IPS DF 19.7 (cell line): ENCODE measurements at regions not wholly inside any gene's neighbourhood (a gene's known extent, or its start where the extent isn't known, plus 50 kb on each side); places are given as distances from the start of the nearest gene placed in this dataset.

ENCODE experiments used
- DNase-seq: peaks from one replicate; pipeline ENCODE4 v3.0.0-alpha.2; 2013; ENCODE audit warnings: low read depth, low spot score

DNA sequence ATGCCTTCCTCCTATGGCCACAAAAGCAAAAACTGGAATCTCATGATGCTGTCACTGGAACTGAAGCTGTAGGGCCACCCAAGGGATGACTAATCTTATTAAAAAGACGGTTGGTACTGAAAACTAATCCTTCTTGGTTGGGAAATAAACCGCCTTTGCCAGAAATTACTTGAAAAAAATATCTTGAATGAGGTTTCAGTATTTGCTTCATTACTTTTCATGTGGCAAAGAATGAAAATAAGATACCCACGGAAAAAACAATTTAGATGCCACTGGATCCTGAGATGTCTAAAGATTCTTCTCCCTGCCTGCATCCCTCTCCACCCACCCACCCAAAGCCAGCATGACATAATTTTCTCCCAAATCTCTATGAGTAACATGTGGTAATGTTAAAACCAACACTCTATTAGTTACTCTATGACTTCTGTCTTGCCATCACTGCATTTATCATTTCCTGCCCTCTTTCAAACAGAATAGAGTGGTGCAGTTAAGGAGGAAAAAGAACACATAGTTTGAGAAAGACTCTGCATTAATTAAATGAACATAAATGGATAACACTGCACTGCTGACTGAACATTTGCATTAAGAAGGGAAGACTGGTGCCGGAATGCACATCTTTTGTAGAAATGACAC is 111.8 kb upstream of the DPH6 start:
- DNase-seq = no peak

DNA sequence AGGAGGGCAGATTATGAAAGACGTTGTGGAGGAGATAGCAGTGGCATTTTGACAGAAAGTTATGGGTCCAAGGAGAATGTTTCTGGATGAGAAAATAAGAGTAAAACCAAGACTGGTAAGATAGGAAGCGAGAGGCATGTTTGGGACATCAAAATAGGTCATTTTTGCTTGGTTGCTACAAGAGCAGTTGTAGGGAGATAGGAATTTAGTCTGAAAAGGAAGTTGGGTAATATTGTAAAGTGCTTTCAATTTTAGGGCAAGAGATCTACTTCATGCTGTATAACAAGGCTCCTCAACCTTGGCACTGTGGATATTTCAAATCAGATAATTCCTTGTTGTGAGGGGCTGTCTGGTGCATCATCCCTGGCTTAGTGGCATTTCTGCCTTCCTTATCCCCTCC is 118.0 kb upstream of the DPH6 start:
- no peak for DNase-seq

DNA sequence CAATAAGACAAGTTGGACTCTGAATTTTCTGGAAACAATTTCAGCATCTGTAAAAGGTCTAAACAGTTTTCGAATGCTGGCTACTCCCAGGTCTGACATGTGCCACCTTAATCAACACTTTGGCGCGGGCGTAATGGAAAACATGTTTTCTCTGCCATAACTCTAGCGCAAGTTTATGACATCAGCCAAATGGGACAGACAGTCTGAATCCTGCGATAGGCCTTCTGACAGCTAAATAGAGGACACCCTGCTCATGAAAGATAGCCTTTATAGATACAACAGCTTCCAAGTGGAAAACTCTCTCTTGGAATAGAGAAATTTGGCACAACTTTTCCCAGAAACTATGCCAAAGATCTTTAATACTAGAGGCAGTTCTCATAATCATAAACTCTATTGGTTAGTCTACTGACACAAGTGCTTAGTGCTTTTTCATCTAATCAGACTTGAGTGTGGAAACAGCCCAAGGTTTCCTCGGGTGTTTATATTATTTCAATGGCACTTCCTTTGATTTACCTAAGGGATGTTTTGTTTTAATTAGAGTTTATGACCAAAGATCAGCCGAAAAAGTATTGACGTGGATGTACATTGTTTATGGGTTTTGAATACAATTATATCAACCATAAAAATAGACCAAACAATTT is 120.1 kb upstream of the DPH6 start:
- no peak for DNase-seq

DNA sequence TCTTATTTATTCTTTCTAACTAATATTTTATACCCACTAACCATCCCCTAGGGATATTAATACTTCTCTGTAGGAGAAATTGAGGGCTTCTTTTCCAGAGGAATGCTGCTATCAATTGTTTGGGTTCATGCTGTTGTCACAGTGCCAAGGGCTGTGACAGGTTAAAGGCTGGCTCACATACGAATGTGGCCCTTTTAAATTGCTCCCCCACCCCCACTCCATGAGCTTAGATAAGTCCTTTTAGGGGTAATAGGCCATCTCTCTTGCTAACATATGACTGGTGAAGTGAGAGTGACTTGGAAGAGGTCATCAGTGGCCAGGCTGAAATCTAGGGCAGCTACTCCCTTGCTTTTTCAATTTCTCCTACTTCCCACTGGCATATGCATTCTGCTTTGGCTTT is 121.9 kb upstream of the DPH6 start:
- no peak for DNase-seq

DNA sequence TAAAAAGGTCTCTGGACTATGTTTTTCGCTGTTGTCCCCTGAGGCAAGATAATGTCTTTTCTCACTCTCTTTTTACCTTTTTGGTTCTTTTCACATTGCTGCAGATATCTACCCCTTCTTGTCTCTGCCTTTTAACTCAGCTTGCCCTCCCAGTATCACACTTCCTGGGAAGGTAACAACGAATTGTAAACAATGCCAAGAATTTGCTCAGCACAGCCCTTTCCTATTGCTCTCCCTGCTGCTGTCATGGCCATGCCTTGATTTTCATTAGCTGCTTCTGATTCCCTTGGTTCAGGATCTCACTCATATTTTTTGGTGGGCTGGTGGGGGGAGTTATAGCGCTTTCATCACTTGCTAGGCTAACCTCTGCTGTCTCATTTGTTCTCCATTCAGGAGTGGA is 123.1 kb upstream of the DPH6 start:
- DNase-seq = peak; percentile 17

DNA sequence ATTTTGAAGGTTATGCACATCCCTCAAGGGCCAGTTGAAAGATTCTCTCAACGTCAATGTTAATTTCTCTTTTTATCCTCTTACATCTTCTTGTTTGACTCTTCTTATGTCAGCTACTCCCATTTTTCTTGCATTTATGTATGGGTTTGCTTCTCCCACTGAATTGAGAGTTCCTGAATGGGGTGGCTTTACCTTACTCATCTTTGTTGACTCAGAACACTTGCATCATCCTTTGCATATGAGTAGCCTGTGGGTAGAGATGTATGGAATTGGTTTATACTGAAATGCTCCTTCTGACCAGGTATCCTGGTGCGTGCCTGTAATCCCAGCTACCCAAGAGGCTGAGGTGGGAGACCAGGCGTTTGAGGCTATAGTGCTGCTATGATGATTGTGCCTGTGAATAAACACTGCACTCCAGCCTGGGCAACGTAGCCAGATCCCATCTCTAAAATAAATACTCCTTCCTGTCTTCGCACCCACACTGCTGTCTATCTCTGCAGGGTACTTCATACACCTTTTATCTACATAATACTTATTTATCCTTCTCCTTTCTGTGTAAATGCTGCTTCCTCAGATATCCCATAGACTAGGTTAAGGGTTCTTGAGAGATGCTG is 123.6 kb upstream of the DPH6 start:
- no peak for DNase-seq

DNA sequence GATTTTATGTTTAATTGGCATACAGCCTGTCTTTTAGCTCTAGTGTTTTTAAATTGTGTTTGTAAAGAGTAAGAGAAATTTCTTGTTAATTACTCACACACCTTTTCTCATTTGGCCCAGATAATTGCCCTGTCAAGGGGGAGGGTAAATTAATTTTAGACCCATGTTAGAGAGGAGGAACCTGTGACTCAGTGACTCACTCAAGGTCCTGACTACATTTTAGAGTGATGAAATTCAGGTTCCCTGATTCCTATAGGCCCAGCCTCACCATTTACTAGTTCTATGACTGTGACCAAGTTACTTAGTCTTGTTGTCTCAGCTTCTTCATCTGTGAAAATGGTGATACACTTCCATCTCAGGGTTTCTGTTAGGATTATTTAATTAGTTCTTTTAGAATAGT is 125.2 kb upstream of the DPH6 start:
- no peak for DNase-seq

DNA sequence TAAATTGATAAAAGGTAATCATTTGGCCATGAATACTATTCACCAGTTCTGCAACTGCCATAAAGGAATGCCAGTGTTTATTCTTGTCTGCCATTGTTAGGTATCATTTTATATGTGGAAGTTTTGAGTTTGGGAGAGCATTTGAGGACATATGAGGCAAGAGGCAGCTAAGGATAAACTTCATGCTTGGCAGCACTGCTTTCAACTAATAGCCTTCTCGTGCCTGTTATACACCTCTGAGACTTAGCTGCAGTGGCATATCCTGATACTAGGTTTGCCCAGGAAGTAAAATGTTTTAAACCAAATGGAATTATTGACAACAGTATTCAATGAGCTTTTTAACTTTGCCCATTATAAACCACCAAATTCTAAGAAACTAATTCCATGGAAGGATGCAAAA is 126.0 kb upstream of the DPH6 start:
- no peak for DNase-seq

DNA sequence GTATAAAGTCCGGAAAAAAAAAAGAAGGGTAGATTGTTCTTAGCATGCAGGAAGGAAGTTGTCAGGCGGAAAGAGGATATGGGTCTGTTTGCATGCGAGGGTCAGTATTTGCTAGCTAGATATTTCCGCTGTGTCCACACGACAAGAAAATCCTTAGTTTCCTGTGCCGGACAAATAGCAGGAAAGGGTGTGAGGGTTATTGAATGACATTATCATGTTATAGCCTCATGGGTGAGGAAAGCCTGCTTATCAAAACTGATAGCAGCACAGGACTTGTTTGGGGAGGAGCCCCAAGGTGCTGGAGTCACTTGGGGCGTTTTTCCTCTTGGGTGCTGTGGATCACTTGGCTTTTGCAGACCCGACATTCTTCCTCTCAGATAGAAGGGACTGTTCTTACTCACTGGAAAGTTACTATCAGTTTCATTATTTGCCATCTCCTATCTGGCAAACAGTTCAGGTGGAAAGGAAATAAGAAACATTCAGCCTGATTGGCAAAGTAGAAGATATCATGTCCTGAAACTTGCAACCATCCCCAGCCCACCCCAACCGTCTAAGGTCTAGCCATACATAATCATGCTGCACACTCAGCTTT is 127.2 kb upstream of the DPH6 start:
- no peak for DNase-seq

DNA sequence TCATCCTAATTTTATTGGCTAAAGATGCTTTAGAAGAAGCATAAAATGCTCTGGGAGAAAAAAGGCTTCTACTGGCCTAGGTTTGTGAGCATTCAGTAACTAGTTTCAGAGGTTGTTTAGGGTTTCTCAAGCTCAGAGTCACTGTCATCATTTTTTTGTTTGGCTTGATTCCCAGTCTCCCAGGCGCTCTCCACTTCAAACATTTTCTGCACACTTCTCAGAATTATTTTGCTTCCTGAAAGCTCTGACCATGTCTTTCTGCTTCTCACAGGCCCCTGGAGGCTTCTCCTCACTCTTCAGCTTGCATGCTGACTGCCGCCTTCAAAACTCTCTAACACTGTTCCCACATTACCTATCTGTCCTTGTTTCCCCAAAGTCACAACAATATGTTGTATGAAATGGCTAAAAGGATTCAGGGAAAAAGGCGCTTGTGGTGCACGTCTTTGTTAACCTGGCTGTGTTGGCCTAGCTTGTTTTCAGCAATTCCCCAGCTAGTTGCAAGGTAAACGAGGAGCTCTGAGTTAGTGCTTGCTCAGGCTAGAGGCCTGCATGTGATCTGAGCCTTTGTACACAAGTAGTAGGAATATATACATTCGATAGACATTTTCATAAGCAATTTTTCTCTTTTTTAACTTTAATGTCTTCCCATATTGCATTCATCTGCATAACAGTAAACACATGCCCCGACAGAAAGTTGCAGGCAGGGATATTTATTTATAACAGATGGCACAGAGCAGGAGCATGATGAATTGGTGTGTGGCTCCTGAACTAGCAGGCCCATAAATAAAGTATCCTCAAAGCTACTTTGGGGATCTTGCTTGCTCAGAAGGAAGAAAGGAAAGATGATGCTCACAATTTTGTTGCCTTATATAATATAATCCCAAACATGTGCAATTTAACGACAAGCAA is 129.2 kb upstream of the DPH6 start:
- no peak for DNase-seq

DNA sequence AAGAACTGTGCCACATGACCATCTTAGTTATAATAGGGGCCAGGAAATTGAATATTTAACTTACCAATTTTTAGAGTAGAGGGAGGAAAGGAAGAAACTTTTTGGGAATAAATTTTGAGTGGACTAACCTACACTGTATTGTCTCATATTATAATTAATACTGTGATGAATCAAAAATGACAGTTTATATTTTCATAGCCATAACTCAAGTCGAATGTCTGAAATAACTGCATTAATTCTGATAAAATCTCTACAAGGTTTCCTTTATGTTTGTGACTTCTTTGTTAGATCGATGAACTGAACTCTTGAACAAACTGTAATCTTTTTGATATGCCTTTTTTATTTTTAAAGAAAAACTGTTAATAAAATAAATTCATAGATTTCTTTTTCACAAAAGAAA is 132.8 kb upstream of the DPH6 start:
- DNase-seq = no peak

DNA sequence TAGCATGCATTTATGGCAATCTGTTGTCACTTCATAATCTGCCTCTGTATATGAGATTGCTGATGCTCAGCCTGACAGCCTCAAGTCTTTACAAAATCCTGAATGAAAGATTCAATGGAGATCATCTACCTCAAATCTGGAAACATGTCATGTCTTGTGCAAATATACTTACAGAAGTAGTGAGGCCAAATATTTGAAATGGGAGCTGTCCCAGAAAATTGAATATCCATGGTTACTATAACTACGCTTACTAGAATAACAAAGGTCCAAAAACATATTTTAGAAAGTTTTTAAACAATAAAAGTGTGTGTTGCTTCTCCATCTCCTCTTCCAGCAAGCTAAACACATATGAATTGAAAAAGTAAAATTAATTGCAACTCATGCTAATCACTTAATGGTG is 133.2 kb upstream of the DPH6 start:
- DNase-seq = no peak

DNA sequence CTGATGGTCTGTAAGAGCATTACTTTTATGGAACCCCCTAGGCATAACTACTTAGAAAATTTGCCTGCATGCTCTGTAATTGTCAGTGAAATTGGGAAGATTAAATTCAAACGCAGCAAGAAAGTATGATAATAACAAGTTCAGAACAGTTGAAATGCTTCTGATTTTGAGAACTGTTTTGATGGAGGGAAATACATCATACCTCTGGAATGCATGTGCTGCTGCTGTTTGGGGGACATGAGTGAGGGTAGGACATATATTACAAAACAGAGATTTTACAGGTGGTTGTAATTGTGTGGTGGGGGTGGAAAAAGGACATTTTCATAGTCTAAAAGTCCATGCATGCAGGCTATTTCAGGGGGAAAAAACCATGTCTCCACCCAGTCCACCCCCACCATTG is 135.0 kb upstream of the DPH6 start:
- DNase-seq = no peak

DNA sequence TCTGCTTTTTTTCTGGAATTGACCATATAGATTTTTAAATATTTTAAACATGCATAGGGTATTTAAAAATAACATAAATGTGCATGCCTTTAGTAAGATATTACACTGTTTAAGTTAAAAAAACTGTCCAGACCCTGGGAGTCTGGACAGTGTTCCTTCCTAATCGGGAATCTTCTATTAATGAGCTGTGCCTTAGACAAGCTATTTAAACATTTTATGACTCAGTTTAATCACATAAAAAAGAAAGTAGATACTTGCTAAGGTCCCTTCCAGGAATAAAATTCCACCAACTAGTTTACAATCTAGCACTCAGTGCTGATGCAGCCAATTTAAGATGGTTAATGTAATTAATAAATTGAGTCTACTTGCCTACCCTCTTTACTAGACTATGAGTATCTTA is 140.4 kb upstream of the DPH6 start:
- DNase-seq = no peak

DNA sequence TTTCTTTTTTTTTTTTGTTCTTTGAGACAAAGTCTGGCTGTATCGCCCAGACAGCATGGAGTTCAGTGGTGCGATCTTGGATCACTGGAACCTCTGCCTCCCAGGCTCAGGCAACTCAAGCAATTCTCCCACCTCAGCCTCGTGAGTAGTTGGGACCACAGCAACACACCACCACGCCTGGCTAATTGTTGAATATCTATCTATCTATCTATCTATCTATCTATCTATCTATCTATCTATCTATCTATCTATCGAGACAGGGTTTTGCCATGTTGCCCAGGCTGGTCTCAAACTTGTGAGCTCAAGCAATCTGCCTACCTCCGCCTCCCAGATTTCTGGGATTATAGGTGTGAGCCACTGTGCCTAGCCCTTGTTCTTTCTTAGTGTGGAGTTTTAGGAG is 143.3 kb upstream of the DPH6 start:
- no peak for DNase-seq

DNA sequence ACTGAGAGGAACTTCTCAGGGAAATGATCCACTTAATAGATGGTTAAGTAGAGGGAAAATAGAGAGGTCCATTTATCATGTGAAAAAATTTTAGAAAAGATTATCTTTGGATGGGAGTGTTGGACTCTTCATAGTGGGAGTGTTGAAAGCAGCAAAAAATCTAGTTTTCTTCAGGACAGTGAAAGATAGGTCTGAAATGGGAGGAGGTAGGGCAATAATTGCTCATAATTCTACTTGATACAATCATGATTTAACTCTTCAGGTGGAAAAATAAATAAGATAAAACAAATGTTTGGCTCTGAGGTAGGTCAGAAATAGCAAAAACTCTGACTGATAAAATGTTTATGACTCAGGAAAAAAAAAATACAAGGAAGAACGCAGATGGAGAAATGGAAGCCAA is 144.1 kb upstream of the DPH6 start:
- DNase-seq = no peak

DNA sequence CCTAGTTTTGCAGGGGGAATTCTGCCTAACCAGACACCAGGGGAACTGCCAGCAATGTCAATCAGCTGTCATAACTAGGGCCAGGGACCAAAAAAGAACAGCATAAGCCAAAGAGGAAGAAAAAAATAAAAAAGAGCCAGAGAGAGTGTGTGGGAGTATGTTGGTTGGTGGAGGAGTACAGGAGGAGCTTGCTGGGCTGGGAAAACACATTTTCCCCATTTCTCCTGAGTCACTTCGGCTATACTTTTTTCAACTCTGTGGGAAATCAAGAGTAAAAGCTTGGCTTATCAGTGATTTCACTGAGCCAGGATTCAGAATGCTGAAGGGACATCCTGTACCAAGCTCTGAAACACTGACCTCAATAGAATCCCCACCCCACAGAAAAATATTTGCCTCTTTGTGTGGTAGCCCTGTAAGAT is 144.7 kb upstream of the DPH6 start:
- DNase-seq = no peak

DNA sequence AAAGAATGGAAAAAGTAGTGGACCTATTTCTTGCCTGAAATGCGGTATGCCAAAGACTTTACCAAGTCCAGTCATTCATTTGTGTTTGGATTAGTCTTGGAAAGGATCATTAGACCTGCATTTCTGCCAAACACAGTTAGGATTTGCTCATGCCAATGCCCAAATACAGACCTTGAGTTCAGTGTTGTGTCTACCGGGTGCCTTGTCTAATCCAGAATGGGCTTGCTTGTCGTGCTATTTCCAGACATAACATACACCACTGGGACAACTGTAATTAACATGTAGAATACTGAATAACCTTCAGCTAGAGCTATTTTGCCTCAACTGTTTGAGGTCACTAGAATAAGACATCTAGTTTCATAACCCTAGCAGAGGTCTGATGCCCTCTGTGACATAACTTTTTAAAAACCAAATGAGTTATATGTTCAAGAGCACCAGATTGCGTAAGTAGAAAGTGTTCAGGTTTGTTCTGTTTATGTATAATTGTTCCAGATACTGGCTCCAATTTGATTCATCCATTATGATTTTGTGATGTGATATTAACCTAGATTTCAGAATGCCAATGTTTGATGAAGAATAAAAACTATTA is 145.3 kb upstream of the DPH6 start:
- no peak for DNase-seq

DNA sequence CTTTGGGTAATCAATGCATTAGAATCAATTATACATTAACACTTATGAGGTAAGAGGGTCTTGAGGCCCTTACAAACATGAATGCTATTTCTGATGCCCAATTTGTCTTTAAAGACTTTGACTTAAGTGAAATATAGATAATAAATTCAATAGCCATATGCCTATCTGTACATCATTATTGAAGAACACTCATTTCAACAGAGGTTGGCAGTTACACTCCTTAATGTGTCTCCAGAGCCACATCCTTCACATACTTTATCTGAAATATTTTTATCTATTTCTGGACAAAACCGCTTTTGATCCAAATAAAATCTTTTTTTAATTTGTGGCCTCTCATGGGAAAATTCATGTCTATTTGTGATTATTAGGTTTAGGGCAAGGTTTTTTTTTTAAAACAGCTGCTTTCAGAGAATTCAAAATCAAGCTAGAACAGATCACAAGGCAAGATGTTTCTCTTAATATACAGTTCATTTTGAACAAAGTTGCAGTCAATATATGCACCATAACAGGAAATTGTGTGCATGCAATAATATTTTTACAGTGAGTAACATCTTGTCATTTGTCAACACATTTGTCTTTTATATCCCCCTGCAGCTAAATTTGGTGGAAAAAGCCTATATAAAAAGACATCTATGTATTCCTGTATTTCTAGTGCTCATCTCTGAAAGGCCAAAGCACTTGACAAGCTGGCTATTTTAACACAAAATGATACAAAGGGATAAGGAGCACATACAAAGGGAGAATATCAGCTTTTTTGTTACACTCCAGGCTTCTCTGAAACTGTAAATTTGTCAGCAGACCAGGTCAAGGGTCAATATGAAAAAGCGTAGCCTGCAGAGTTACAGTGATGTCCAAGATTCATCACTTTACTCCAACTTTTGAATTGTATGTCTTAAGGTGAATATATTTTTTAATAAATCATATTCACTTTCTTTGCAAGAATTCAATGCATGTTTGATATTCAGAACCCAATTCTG is 146.2 kb upstream of the DPH6 start:
- no peak for DNase-seq

DNA sequence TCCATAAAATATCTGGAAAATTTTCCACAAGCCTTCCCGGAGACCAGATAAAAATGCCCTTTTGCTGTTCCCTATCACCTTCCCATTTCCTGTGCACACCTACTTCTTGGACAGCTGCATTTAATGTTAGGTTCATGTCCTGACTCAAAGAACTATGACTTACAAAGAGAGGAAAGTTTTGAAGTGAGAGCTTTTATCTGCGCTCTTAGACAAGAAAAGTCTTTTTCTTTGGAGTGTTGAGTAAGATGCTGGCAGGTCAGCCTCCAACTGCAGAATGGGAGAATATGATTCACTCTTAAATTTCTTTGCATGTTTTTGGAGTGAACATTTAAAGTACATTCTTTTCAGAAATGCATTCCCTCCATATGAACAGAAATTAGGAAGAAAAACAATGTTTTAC is 147.3 kb upstream of the DPH6 start:
- DNase-seq = no peak
